ENCODE measurements at regions not wholly inside any gene's neighbourhood (a gene's known extent, or its start where the extent isn't known, plus 50 kb on each side); places are given as distances from the start of the nearest gene placed in this dataset.

DNA sequence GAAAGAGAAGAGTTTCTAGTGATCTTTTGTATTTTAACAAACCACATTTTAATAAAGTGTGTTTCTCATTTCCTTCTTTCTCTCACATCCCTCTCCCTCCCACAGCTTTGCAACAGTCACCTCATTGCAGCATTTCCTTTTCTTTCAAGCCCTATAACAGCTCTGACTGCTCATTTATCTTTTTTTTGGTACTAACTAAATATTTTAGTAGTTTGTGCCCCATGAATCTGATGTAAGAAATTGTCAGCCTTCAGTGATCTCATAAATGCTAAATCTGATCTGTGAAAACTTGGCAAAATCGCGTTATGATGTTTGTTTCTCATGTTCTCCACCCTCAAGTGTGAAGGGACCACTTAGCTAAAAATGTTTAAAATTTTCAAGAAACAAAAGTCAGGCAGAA lies 258.5 kb upstream of the SLIT2 start:
- H3K4me3 ChIP-seq (ENCODE audit: extremely low read depth, insufficient read depth, low read length, poor library complexity, severe bottlenecking), result no peak overlapping the region
- no peaks in the 10 kb centered on the region for H3K9me3 ChIP-seq (ENCODE audit: control insufficient read depth, low read length)
- WGBS, 2 experiments (ENCODE audit: insufficient coverage in 2 of 2), result 76 to 92% methylated on average over 2 of the region's 2 CpGs
- no peaks in the 10 kb centered on the region for H3K4me1 ChIP-seq (ENCODE audit: control insufficient read depth, insufficient read depth, low read length, poor library complexity, severe bottlenecking)
- H3K36me3 ChIP-seq (ENCODE audit: control insufficient read depth, insufficient read depth, low read length), result no peaks in the 10 kb centered on the region
- no peak overlapping the region for H3K27ac ChIP-seq (ENCODE audit: low read depth, low read length, severe bottlenecking)

- Histone ChIP-seq H3K36me3 (ENCODE audit: control insufficient read depth, insufficient read depth, low read length) (no peaks in the 10 kb centered on the region), H3K9me3 (ENCODE audit: control insufficient read depth, low read length) (no peaks in the 10 kb centered on the region), H3K27ac (ENCODE audit: low read depth, low read length, severe bottlenecking) (no peak overlapping the region), H3K4me1 (ENCODE audit: control insufficient read depth, insufficient read depth, low read length, poor library complexity, severe bottlenecking) (no peaks in the 10 kb centered on the region), H3K4me3 (ENCODE audit: extremely low read depth, insufficient read depth, low read length, poor library complexity, severe bottlenecking) (no peak overlapping the region)
- 100% methylated on average over 1 of the region's 4 CpGs; no CpG with 5 or more reads in 1 of the 2 experiments for WGBS, 2 experiments (ENCODE audit: insufficient coverage in 2 of 2)
These were observed 259.1 kb upstream of the SLIT2 start for GRCh38 chr4:19992471-19993093.

GRCh38 chr4:19987746-19988145 lies 264.0 kb upstream of the SLIT2 start:
- H3K27ac ChIP-seq (ENCODE audit: low read depth, low read length, severe bottlenecking), result no peak overlapping the region

GRCh38 chr4:19983072-19983471 lies 268.6 kb upstream of the SLIT2 start:
- no peaks in the 10 kb centered on the region for H3K9me3 ChIP-seq (ENCODE audit: control insufficient read depth, low read length)
- H3K4me1 ChIP-seq (ENCODE audit: control insufficient read depth, insufficient read depth, low read length, poor library complexity, severe bottlenecking), result no peaks in the 10 kb centered on the region
- H3K36me3 ChIP-seq (ENCODE audit: control insufficient read depth, insufficient read depth, low read length), result no peaks in the 10 kb centered on the region
- no peak overlapping the region for H3K27ac ChIP-seq (ENCODE audit: low read depth, low read length, severe bottlenecking)
- no peak overlapping the region for H3K4me3 ChIP-seq (ENCODE audit: extremely low read depth, insufficient read depth, low read length, poor library complexity, severe bottlenecking)
- 83% methylated on average over 1 of the region's 3 CpGs; no CpG with 5 or more reads in 1 of the 2 experiments for WGBS, 2 experiments (ENCODE audit: insufficient coverage in 2 of 2)

More at GRCh38 chr4:19987746-19988145, 264.0 kb upstream of the SLIT2 start:
- no peaks in the 10 kb centered on the region for H3K36me3 ChIP-seq (ENCODE audit: control insufficient read depth, insufficient read depth, low read length)
- H3K4me3 ChIP-seq (ENCODE audit: extremely low read depth, insufficient read depth, low read length, poor library complexity, severe bottlenecking), result no peak overlapping the region
- no peaks in the 10 kb centered on the region for H3K4me1 ChIP-seq (ENCODE audit: control insufficient read depth, insufficient read depth, low read length, poor library complexity, severe bottlenecking)
- no peaks in the 10 kb centered on the region for H3K9me3 ChIP-seq (ENCODE audit: control insufficient read depth, low read length)

- Histone ChIP-seq H3K4me3 (ENCODE audit: extremely low read depth, insufficient read depth, low read length, poor library complexity, severe bottlenecking) (no peak overlapping the region), H3K9me3 (ENCODE audit: control insufficient read depth, low read length) (no peaks in the 10 kb centered on the region), H3K36me3 (ENCODE audit: control insufficient read depth, insufficient read depth, low read length) (no peaks in the 10 kb centered on the region), H3K4me1 (ENCODE audit: control insufficient read depth, insufficient read depth, low read length, poor library complexity, severe bottlenecking) (no peaks in the 10 kb centered on the region), H3K27ac (ENCODE audit: low read depth, low read length, severe bottlenecking) (no peak overlapping the region)
- WGBS, 2 experiments (ENCODE audit: insufficient coverage in 2 of 2), result 70 to 100% methylated on average over 1 to 2 of the region's 3 CpGs
These were observed 269.1 kb upstream of the SLIT2 start for GRCh38 chr4:19982556-19982955.

- Histone ChIP-seq H3K36me3 (ENCODE audit: control insufficient read depth, insufficient read depth, low read length) (no peaks in the 10 kb centered on the region), H3K27ac (ENCODE audit: low read depth, low read length, severe bottlenecking) (peak overlapping the region; percentile 10), H3K4me1 (ENCODE audit: control insufficient read depth, insufficient read depth, low read length, poor library complexity, severe bottlenecking) (no peaks in the 10 kb centered on the region), H3K4me3 (ENCODE audit: extremely low read depth, insufficient read depth, low read length, poor library complexity, severe bottlenecking) (no peak overlapping the region), H3K9me3 (ENCODE audit: control insufficient read depth, low read length) (no peaks in the 10 kb centered on the region)
- no CpG with 5 or more reads among the region's 1 CpG for WGBS, 2 experiments (ENCODE audit: insufficient coverage in 2 of 2)
These were observed 279.9 kb upstream of the SLIT2 start for GRCh38 chr4:19971829-19972228.

- 60 to 82% methylated on average over 1 of the region's 2 CpGs for WGBS, 2 experiments (ENCODE audit: insufficient coverage in 2 of 2)
- peaks cover 5% of the 10 kb centered on the region for H3K9me3 ChIP-seq (ENCODE audit: control insufficient read depth, low read length)
These were observed 282.2 kb upstream of the SLIT2 start for GRCh38 chr4:19969492-19969891.

DNA sequence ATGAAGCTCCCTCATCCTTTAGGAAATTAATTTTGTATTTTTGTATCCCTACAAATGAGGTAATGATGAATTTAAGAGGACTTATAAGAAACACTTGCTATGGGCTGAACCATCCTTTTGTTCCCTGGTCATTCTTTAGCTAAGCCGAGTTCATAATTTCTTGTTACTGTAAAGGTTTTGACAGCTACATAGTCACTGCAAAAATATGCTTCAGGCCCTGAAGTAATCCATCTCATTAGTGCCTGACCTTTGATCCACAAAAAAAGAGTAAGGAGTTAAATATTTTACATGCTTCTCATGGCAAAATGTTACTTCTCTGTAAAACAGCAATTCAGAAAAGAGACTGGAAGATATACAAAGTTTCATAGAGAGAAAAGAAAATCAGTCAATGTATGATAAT lies 290.6 kb upstream of the SLIT2 start:
- H3K9me3 ChIP-seq (ENCODE audit: control insufficient read depth, low read length), result peaks cover under 1% of the 10 kb centered on the region
- no peaks in the 10 kb centered on the region for H3K36me3 ChIP-seq (ENCODE audit: control insufficient read depth, insufficient read depth, low read length)
- peaks cover 3% of the 10 kb centered on the region for H3K4me1 ChIP-seq (ENCODE audit: control insufficient read depth, insufficient read depth, low read length, poor library complexity, severe bottlenecking)
- no peak overlapping the region for H3K27ac ChIP-seq (ENCODE audit: low read depth, low read length, severe bottlenecking)
- WGBS, 2 experiments (ENCODE audit: insufficient coverage in 2 of 2), result 83% methylated on average over 1 of the region's 1 CpG; no CpG with 5 or more reads in 1 of the 2 experiments
- no peak overlapping the region for H3K4me3 ChIP-seq (ENCODE audit: extremely low read depth, insufficient read depth, low read length, poor library complexity, severe bottlenecking)

More at GRCh38 chr4:19969492-19969891, 282.2 kb upstream of the SLIT2 start:
- Histone ChIP-seq H3K4me1 (ENCODE audit: control insufficient read depth, insufficient read depth, low read length, poor library complexity, severe bottlenecking) (no peaks in the 10 kb centered on the region), H3K27ac (ENCODE audit: low read depth, low read length, severe bottlenecking) (no peak overlapping the region), H3K36me3 (ENCODE audit: control insufficient read depth, insufficient read depth, low read length) (no peaks in the 10 kb centered on the region), H3K4me3 (ENCODE audit: extremely low read depth, insufficient read depth, low read length, poor library complexity, severe bottlenecking) (no peak overlapping the region)

GRCh38 chr4:19958848-19959247 lies 292.9 kb upstream of the SLIT2 start:
- 83 to 100% methylated on average over 1 of the region's 2 CpGs for WGBS, 2 experiments (ENCODE audit: insufficient coverage in 2 of 2)

DNA sequence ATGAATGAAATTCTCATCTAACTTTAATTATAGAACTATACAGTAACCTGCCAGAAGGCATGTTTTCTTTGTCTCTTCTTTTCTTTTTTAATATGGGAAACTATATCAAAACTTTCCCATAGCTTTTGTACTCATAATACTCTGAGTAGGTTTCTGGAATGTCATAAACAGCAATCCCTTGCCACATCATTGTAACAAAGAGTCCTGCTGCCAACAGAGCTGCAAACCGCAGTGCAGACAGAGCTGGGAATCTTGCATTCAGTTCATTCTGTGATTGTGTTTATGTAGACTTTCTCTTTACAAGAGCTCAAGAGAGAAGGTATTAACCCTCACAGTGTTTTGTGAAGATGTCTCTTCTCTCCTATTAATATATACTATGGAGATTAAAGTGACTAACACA lies 304.4 kb upstream of the SLIT2 start:
- no peaks in the 10 kb centered on the region for H3K36me3 ChIP-seq (ENCODE audit: control insufficient read depth, insufficient read depth, low read length)
- peaks cover 7% of the 10 kb centered on the region for H3K4me1 ChIP-seq (ENCODE audit: control insufficient read depth, insufficient read depth, low read length, poor library complexity, severe bottlenecking)
- H3K4me3 ChIP-seq (ENCODE audit: extremely low read depth, insufficient read depth, low read length, poor library complexity, severe bottlenecking), result no peak overlapping the region
- H3K27ac ChIP-seq (ENCODE audit: low read depth, low read length, severe bottlenecking), result no peak overlapping the region
- no peaks in the 10 kb centered on the region for H3K9me3 ChIP-seq (ENCODE audit: control insufficient read depth, low read length)
- WGBS, 2 experiments (ENCODE audit: insufficient coverage in 2 of 2), result no CpG with 5 or more reads among the region's 1 CpG

More at GRCh38 chr4:19958848-19959247, 292.9 kb upstream of the SLIT2 start:
- H3K4me1 ChIP-seq (ENCODE audit: control insufficient read depth, insufficient read depth, low read length, poor library complexity, severe bottlenecking), result peaks cover 3% of the 10 kb centered on the region
- H3K4me3 ChIP-seq (ENCODE audit: extremely low read depth, insufficient read depth, low read length, poor library complexity, severe bottlenecking), result no peak overlapping the region
- no peaks in the 10 kb centered on the region for H3K9me3 ChIP-seq (ENCODE audit: control insufficient read depth, low read length)
- no peak overlapping the region for H3K27ac ChIP-seq (ENCODE audit: low read depth, low read length, severe bottlenecking)
- no peaks in the 10 kb centered on the region for H3K36me3 ChIP-seq (ENCODE audit: control insufficient read depth, insufficient read depth, low read length)

- WGBS, 2 experiments (ENCODE audit: insufficient coverage in 2 of 2), result 90 to 94% methylated on average over 2 of the region's 3 CpGs
- H3K36me3 ChIP-seq (ENCODE audit: control insufficient read depth, insufficient read depth, low read length), result no peaks in the 10 kb centered on the region
- H3K27ac ChIP-seq (ENCODE audit: low read depth, low read length, severe bottlenecking), result no peak overlapping the region
- no peak overlapping the region for H3K4me3 ChIP-seq (ENCODE audit: extremely low read depth, insufficient read depth, low read length, poor library complexity, severe bottlenecking)
- H3K4me1 ChIP-seq (ENCODE audit: control insufficient read depth, insufficient read depth, low read length, poor library complexity, severe bottlenecking), result peaks cover 7% of the 10 kb centered on the region
- H3K9me3 ChIP-seq (ENCODE audit: control insufficient read depth, low read length), result no peaks in the 10 kb centered on the region
These were observed 305.7 kb upstream of the SLIT2 start for GRCh38 chr4:19945979-19946380.
